ENCODE measurements at regions not wholly inside any gene's neighbourhood (a gene's known extent, or its start where the extent isn't known, plus 50 kb on each side); places are given as distances from the start of the nearest gene placed in this dataset.
A peak's percentile ranks its signal among the peaks of the same experiment; 100 is the strongest.

- H3K27me3 ChIP-seq (ENCODE audit: control insufficient read depth, insufficient read depth, low read length), result no peaks in the 10 kb centered on the region
- H3K9me3 ChIP-seq (replicated peaks; ENCODE audit: control insufficient read depth, low read depth, low read length), result no peaks in the 10 kb centered on the region
- no CpG with 5 or more reads among the region's 3 CpGs for WGBS (ENCODE audit: insufficient coverage)
- no peaks in the 10 kb centered on the region for H3K36me3 ChIP-seq (ENCODE audit: control insufficient read depth, insufficient read depth, low read length)
- H3K4me1 ChIP-seq (ENCODE audit: control insufficient read depth, insufficient read depth, low read length), result peaks cover 4% of the 10 kb centered on the region
- H3K4me3 ChIP-seq (ENCODE audit: low read length), result no peak overlapping the region
- H3K27ac ChIP-seq (ENCODE audit: low read length), result no peak overlapping the region
- DNase-seq, result peak; percentile 47
These were observed 267.0 kb upstream of the CFAP20DC start for GRCh38 chr3:59316688-59317275.

GRCh38 chr3:59313365-59313764 is 263.5 kb upstream of the CFAP20DC start:
- no peak overlapping the region for H3K27ac ChIP-seq (ENCODE audit: low read length)
- H3K9me3 ChIP-seq (replicated peaks; ENCODE audit: control insufficient read depth, low read depth, low read length), result no peaks in the 10 kb centered on the region
- no peak for DNase-seq
- no peaks in the 10 kb centered on the region for H3K4me1 ChIP-seq (ENCODE audit: control insufficient read depth, insufficient read depth, low read length)
- 65% methylated on average over 2 of the region's 2 CpGs for WGBS (ENCODE audit: insufficient coverage)
- no peak overlapping the region for H3K4me3 ChIP-seq (ENCODE audit: low read length)
- H3K36me3 ChIP-seq (ENCODE audit: control insufficient read depth, insufficient read depth, low read length), result no peaks in the 10 kb centered on the region
- no peaks in the 10 kb centered on the region for H3K27me3 ChIP-seq (ENCODE audit: control insufficient read depth, insufficient read depth, low read length)

DNA sequence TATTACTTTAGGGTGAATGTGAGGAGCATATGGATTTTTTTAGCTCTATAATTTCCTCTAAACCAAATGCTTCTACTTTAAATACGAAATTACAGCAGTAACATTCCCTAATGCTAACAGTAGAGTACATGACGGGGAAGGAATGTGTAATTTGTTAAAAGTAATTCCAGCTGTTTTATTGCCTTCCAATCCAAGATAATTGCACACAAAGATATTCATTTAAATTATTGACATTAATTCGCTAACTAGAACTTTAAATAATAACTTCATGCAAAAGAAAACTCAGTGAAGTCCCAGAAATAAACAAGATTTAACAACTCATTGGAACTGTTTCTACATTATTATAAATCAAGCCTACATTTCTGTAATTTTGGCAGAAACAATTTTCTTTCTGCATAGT is 261.4 kb upstream of the CFAP20DC start:
- no peaks in the 10 kb centered on the region for H3K9me3 ChIP-seq (replicated peaks; ENCODE audit: control insufficient read depth, low read depth, low read length)
- no peak overlapping the region for H3K4me3 ChIP-seq (ENCODE audit: low read length)
- no CpG with 5 or more reads among the region's 3 CpGs for WGBS (ENCODE audit: insufficient coverage)
- no peaks in the 10 kb centered on the region for H3K36me3 ChIP-seq (ENCODE audit: control insufficient read depth, insufficient read depth, low read length)
- no peaks in the 10 kb centered on the region for H3K27me3 ChIP-seq (ENCODE audit: control insufficient read depth, insufficient read depth, low read length)
- H3K4me1 ChIP-seq (ENCODE audit: control insufficient read depth, insufficient read depth, low read length), result no peaks in the 10 kb centered on the region
- no peak overlapping the region for H3K27ac ChIP-seq (ENCODE audit: low read length)
- no peak for DNase-seq

GRCh38 chr3:59310736-59311135 is 260.9 kb upstream of the CFAP20DC start:
- Histone ChIP-seq H3K27ac (ENCODE audit: low read length) (no peak overlapping the region), H3K4me1 (ENCODE audit: control insufficient read depth, insufficient read depth, low read length) (no peaks in the 10 kb centered on the region), H3K27me3 (ENCODE audit: control insufficient read depth, insufficient read depth, low read length) (no peaks in the 10 kb centered on the region), H3K9me3 (replicated peaks; ENCODE audit: control insufficient read depth, low read depth, low read length) (no peaks in the 10 kb centered on the region), H3K36me3 (ENCODE audit: control insufficient read depth, insufficient read depth, low read length) (no peaks in the 10 kb centered on the region), H3K4me3 (ENCODE audit: low read length) (no peak overlapping the region)
- WGBS (ENCODE audit: insufficient coverage), result no CpG with 5 or more reads among the region's 2 CpGs
- DNase-seq, result no peak

GRCh38 chr3:59308684-59309083 is 258.9 kb upstream of the CFAP20DC start:
- no peak overlapping the region for H3K27ac ChIP-seq (ENCODE audit: low read length)
- no peaks in the 10 kb centered on the region for H3K36me3 ChIP-seq (ENCODE audit: control insufficient read depth, insufficient read depth, low read length)
- H3K9me3 ChIP-seq (replicated peaks; ENCODE audit: control insufficient read depth, low read depth, low read length), result no peaks in the 10 kb centered on the region
- H3K27me3 ChIP-seq (ENCODE audit: control insufficient read depth, insufficient read depth, low read length), result no peaks in the 10 kb centered on the region
- no peak for DNase-seq
- no peak overlapping the region for H3K4me3 ChIP-seq (ENCODE audit: low read length)
- H3K4me1 ChIP-seq (ENCODE audit: control insufficient read depth, insufficient read depth, low read length), result no peaks in the 10 kb centered on the region
- 71% methylated on average over 1 of the region's 4 CpGs for whole genome bisulfite sequencing (ENCODE audit: insufficient coverage)

GRCh38 chr3:59308001-59308400 is 258.2 kb upstream of the CFAP20DC start:
- no peaks in the 10 kb centered on the region for H3K27me3 ChIP-seq (ENCODE audit: control insufficient read depth, insufficient read depth, low read length)
- no CpG with 5 or more reads among the region's 1 CpG for WGBS (ENCODE audit: insufficient coverage)
- no peaks in the 10 kb centered on the region for H3K9me3 ChIP-seq (replicated peaks; ENCODE audit: control insufficient read depth, low read depth, low read length)
- H3K4me3 ChIP-seq (ENCODE audit: low read length), result no peak overlapping the region
- no peaks in the 10 kb centered on the region for H3K36me3 ChIP-seq (ENCODE audit: control insufficient read depth, insufficient read depth, low read length)
- H3K4me1 ChIP-seq (ENCODE audit: control insufficient read depth, insufficient read depth, low read length), result no peaks in the 10 kb centered on the region
- H3K27ac ChIP-seq (ENCODE audit: low read length), result no peak overlapping the region
- DNase-seq, result no peak

DNA sequence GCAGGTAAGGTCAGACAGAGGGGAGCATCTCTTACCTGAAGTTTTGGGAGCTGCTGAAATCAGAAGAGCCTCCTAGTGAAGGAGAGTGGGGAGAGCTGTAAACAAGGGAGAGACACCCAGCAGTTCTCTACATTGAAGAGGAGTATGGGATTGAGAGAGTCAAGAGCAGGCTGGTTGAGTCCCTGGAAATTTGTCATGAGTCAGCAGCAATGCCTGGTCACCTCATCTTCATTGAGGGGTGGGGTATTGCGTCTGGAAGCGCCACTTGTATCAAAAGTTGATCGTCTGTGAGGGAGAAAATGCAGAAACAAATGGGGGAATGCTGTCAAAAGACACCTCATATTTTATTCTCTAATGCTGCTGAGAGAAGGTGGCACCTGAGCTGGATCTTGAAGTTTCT is 256.6 kb upstream of the CFAP20DC start:
- Histone ChIP-seq H3K4me1 (ENCODE audit: control insufficient read depth, insufficient read depth, low read length) (no peaks in the 10 kb centered on the region), H3K27ac (ENCODE audit: low read length) (no peak overlapping the region), H3K27me3 (ENCODE audit: control insufficient read depth, insufficient read depth, low read length) (no peaks in the 10 kb centered on the region), H3K9me3 (replicated peaks; ENCODE audit: control insufficient read depth, low read depth, low read length) (no peaks in the 10 kb centered on the region), H3K36me3 (ENCODE audit: control insufficient read depth, insufficient read depth, low read length) (no peaks in the 10 kb centered on the region), H3K4me3 (ENCODE audit: low read length) (no peak overlapping the region)
- WGBS (ENCODE audit: insufficient coverage), result no CpG with 5 or more reads among the region's 3 CpGs
- no peak for DNase-seq

DNA sequence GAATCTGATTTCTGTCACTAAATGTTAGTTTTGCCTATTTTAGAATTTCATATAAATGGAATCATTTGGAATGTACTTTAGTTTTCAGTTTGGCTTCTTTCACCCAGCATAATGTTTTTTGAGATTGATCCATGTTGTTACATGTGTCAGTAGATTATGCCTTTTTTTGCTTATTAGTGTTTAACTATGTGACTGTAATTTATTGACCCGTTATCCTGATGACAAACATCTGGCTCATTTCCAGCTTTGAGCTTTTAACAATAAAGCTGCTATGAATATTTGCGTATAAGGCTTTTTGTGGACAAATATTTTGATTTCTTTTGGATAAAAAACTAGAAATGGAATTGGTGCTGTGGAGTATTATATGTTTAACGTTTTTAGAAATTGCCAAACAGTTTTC is 254.5 kb upstream of the CFAP20DC start:
- WGBS (ENCODE audit: insufficient coverage), result no CpG with 5 or more reads among the region's 3 CpGs

GRCh38 chr3:59303452-59303851 is 253.6 kb upstream of the CFAP20DC start:
- Histone ChIP-seq H3K4me3 (ENCODE audit: low read length) (no peak overlapping the region), H3K4me1 (ENCODE audit: control insufficient read depth, insufficient read depth, low read length) (no peaks in the 10 kb centered on the region), H3K9me3 (replicated peaks; ENCODE audit: control insufficient read depth, low read depth, low read length) (no peaks in the 10 kb centered on the region), H3K36me3 (ENCODE audit: control insufficient read depth, insufficient read depth, low read length) (no peaks in the 10 kb centered on the region), H3K27me3 (ENCODE audit: control insufficient read depth, insufficient read depth, low read length) (no peaks in the 10 kb centered on the region), H3K27ac (ENCODE audit: low read length) (no peak overlapping the region)
- no CpG with 5 or more reads among the region's 4 CpGs for WGBS (ENCODE audit: insufficient coverage)
- DNase-seq, result no peak

More for the DNA sequence above, 254.5 kb upstream of the CFAP20DC start:
- Histone ChIP-seq H3K9me3 (replicated peaks; ENCODE audit: control insufficient read depth, low read depth, low read length) (no peaks in the 10 kb centered on the region), H3K4me3 (ENCODE audit: low read length) (no peak overlapping the region), H3K27ac (ENCODE audit: low read length) (no peak overlapping the region), H3K4me1 (ENCODE audit: control insufficient read depth, insufficient read depth, low read length) (no peaks in the 10 kb centered on the region), H3K27me3 (ENCODE audit: control insufficient read depth, insufficient read depth, low read length) (no peaks in the 10 kb centered on the region), H3K36me3 (ENCODE audit: control insufficient read depth, insufficient read depth, low read length) (no peaks in the 10 kb centered on the region)
- DNase-seq, result peak; percentile 72

- WGBS (ENCODE audit: insufficient coverage), result 88% methylated on average over 3 of the region's 5 CpGs
- no peaks in the 10 kb centered on the region for H3K27me3 ChIP-seq (ENCODE audit: control insufficient read depth, insufficient read depth, low read length)
- H3K9me3 ChIP-seq (replicated peaks; ENCODE audit: control insufficient read depth, low read depth, low read length), result no peaks in the 10 kb centered on the region
- no peak overlapping the region for H3K4me3 ChIP-seq (ENCODE audit: low read length)
- H3K27ac ChIP-seq (ENCODE audit: low read length), result no peak overlapping the region
- DNase-seq, result no peak
- H3K4me1 ChIP-seq (ENCODE audit: control insufficient read depth, insufficient read depth, low read length), result no peaks in the 10 kb centered on the region
- no peaks in the 10 kb centered on the region for H3K36me3 ChIP-seq (ENCODE audit: control insufficient read depth, insufficient read depth, low read length)
These were observed 252.6 kb upstream of the CFAP20DC start for GRCh38 chr3:59302442-59302841.

GRCh38 chr3:59300733-59301132 is 250.9 kb upstream of the CFAP20DC start:
- H3K36me3 ChIP-seq (ENCODE audit: control insufficient read depth, insufficient read depth, low read length), result no peaks in the 10 kb centered on the region
- no peak overlapping the region for H3K27ac ChIP-seq (ENCODE audit: low read length)
- WGBS (ENCODE audit: insufficient coverage), result 69% methylated on average over 1 of the region's 1 CpG

More at GRCh38 chr3:59300733-59301132, 250.9 kb upstream of the CFAP20DC start:
- no peak for DNase-seq
- Histone ChIP-seq H3K9me3 (replicated peaks; ENCODE audit: control insufficient read depth, low read depth, low read length) (no peaks in the 10 kb centered on the region), H3K4me1 (ENCODE audit: control insufficient read depth, insufficient read depth, low read length) (no peaks in the 10 kb centered on the region), H3K27me3 (ENCODE audit: control insufficient read depth, insufficient read depth, low read length) (no peaks in the 10 kb centered on the region), H3K4me3 (ENCODE audit: low read length) (no peak overlapping the region)

Measured in muscle of leg (tissue), 3 donors.